ENCODE measurements at regions not wholly inside any gene's neighbourhood (a gene's known extent, or its start where the extent isn't known, plus 50 kb on each side); places are given as distances from the start of the nearest gene placed in this dataset.

- no peak for DNase-seq
Observed at GRCh38 chr16:86306811-86307513, 203.4 kb upstream of the FOXF1 start.

GRCh38 chr16:86307514-86307903, 202.8 kb upstream of the FOXF1 start:
- no peak for DNase-seq

GRCh38 chr16:86308514-86308913, 201.8 kb upstream of the FOXF1 start:
- no peak for DNase-seq

GRCh38 chr16:86313631-86314030, 196.7 kb upstream of the FOXF1 start:
- DNase-seq: no peak

- DNase-seq: no peak
Observed at GRCh38 chr16:86314402-86315025, 195.8 kb upstream of the FOXF1 start.

- DNase-seq: no peak
Observed at GRCh38 chr16:86316967-86317812, 193.1 kb upstream of the FOXF1 start.

GRCh38 chr16:86317813-86318650, 192.3 kb upstream of the FOXF1 start:
- no peak for DNase-seq

- no peak for DNase-seq
Observed at GRCh38 chr16:86319585-86320236, 190.6 kb upstream of the FOXF1 start.

- no peak for DNase-seq
Observed at GRCh38 chr16:86320237-86320595, 190.1 kb upstream of the FOXF1 start.

GRCh38 chr16:86321491-86321890, 188.8 kb upstream of the FOXF1 start:
- no peak for DNase-seq

- no peak for DNase-seq
Observed at GRCh38 chr16:86322283-86322682, 188.0 kb upstream of the FOXF1 start.

- no peak for DNase-seq
Observed at GRCh38 chr16:86322806-86323205, 187.5 kb upstream of the FOXF1 start.

GRCh38 chr16:86324320-86324719, 186.0 kb upstream of the FOXF1 start:
- no peak for DNase-seq

- no peak for DNase-seq
Observed at GRCh38 chr16:86325360-86325759, 185.0 kb upstream of the FOXF1 start.

GRCh38 chr16:86325895-86326294, 184.4 kb upstream of the FOXF1 start:
- no peak for DNase-seq

- DNase-seq: no peak
Observed at GRCh38 chr16:86327321-86327720, 183.0 kb upstream of the FOXF1 start.

- DNase-seq: no peak
Observed at GRCh38 chr16:86330906-86331305, 179.4 kb upstream of the FOXF1 start.

- DNase-seq: no peak
Observed at GRCh38 chr16:86334079-86334635, 176.2 kb upstream of the FOXF1 start.

- no peak for DNase-seq
Observed at GRCh38 chr16:86335266-86336172, 174.8 kb upstream of the FOXF1 start.

- DNase-seq: no peak
Observed at GRCh38 chr16:86337138-86337537, 173.2 kb upstream of the FOXF1 start.

All from stimulated activated naive CD4-positive, alpha-beta T cell treated with Interleukin-2 at 50 U/mL for 16 hours (primary cell).